HUES6 (cell line): ENCODE measurements at regions not wholly inside any gene's neighbourhood (a gene's known extent, or its start where the extent isn't known, plus 50 kb on each side); places are given as distances from the start of the nearest gene placed in this dataset.

ENCODE experiments used
- H3K27ac ChIP-seq: 2 replicates; pipeline ENCODE4 v1.7.0; 2013; ENCODE audit warnings: low read depth, mild to moderate bottlenecking, low read length, inconsistent platforms
- H3K27me3 ChIP-seq: 2 replicates; pipeline ENCODE4 v1.6.1; 2013; ENCODE audit warnings: low read length; ENCODE audit not compliant: control insufficient read depth, insufficient read depth
- H3K36me3 ChIP-seq: 2 replicates; pipeline ENCODE4 v1.6.1; 2013; ENCODE audit warnings: low read length; ENCODE audit not compliant: control insufficient read depth, insufficient read depth
- H3K4me1 ChIP-seq: 2 replicates; pipeline ENCODE4 v1.6.1; 2013; ENCODE audit warnings: low read length; ENCODE audit not compliant: control insufficient read depth, insufficient read depth
- H3K4me3 ChIP-seq: 2 replicates; pipeline ENCODE4 v1.5.1; 2013; ENCODE audit warnings: low read depth, low read length
- H3K9ac ChIP-seq: one replicate; pipeline ENCODE4 v1.6.1; 2013; ENCODE audit warnings: mild to moderate bottlenecking, low read length
- H3K9me3 ChIP-seq: 2 replicates; pipeline ENCODE4 v1.6.1; 2013; ENCODE audit warnings: low read depth, low read length; ENCODE audit not compliant: control insufficient read depth, insufficient read depth

DNA sequence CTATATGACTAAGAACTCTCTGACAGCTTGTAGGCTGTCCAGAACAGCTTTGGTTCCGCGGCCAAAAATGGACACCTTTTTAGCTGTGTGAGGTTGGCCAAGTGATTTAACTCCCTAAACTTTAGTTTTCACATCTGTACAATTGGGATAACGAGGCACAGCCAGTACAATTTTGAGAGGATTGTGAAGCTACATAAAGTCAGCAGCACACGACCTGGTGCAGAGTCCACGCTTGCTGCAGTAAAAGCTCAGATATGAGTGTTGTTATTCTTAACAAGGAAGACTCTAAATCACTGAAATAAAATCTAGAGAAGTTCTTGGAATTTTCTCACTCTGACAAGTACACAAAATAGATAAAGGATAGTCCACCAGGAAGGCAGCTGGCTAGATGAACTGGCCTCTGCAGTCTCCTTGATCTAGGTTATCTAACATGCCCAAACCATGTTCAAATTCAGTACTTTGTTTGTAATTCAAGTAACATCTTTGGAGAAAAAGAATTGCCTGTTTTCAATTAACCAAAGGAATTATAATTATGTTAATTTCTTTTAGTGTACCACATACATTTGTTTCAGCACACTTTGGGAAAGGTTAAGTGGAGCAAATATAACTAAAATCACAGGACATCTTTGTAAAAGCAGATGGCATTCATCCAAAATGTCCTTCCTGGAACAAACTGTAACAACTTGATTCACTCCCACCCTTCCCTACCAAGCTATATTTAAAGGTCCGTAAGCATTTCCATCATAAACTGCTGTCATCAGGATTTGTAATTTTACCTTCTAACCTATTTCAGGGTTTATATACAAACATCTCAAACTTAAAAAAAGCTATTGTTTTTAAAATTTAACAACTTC lies 201.7 kb upstream of the STK17B start:
- H3K4me1 ChIP-seq, result peaks cover 7% of the 10 kb centered on the region; the same call in 1 of the 2 replicates
- H3K27me3 ChIP-seq, result no peaks in the 10 kb centered on the region
- no peaks in the 10 kb centered on the region for H3K36me3 ChIP-seq
- H3K4me3 ChIP-seq, result no peak overlapping the region
- 0 out of 2 replicates have a peak, but pooled peaks cover 5% of the 10 kb centered on the region for H3K9me3 ChIP-seq
- no peak overlapping the region for H3K9ac ChIP-seq
- H3K27ac ChIP-seq, result no peak overlapping the region

DNA sequence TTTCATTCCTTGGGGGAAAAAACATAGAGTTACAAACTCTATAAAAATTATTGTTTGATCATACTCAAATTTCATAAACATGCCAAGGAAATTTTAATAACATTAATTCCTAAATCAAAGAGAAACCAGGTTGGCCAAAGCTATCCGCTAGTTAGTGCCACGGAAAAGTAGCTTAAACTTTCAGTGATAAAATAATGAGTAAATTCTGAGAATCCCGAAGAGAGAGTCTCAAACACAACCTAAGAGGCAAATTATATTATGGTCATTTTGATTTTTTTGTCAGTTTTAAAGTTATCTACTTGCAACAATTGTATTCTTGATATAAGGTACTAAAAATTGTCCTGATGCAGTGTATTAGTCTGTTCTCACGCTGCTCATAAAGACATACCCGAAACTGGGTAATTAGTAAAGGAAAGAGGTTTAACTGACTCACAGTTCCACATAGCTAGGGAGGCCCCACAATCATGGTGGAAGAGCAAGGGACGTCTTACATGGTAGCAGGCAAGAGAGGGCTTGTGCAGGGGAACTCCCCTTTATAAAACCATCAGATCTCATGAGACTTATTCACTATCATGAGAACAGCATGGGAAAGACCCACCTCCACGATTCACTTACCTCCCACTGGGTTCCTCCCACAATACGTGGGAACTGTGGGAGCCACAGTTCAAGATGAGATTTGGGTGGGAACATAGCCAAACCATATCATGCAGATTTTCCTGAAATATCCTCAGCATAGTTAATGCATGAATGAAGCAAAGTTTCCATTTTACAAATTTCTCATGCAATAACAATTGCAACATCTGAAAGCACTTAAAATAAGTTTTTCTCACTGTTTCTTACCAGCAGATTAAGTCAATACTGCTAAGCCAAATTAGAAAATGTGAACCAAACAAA lies 205.9 kb upstream of the STK17B start:
- Histone ChIP-seq H3K4me3 (no peak overlapping the region), H3K4me1 (no peaks in the 10 kb centered on the region), H3K9me3 (no peaks in the 10 kb centered on the region), H3K27ac (no peak overlapping the region), H3K36me3 (no peaks in the 10 kb centered on the region), H3K9ac (no peak overlapping the region), H3K27me3 (no peaks in the 10 kb centered on the region)

DNA sequence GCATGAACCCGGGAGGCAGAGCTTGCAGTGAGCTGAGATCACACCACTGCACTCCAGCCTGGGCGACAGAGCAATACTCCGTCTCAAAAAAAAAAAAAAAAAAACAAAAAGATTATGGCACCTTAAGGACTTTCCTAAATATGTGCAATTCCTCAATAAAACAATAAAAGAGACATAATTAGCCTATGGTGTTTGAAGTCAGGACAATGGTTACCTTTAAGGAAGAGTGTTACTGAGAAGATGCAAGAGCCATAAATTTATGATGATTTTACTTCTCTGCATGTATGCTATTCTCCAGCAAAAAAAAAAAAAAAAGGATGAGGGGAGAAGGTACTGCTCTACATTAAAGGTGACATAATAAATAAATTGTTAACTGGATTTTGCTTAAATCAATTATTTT lies 208.2 kb upstream of the STK17B start:
- H3K9me3 ChIP-seq, result no peaks in the 10 kb centered on the region
- no peaks in the 10 kb centered on the region for H3K27me3 ChIP-seq
- no peaks in the 10 kb centered on the region for H3K36me3 ChIP-seq
- no peak overlapping the region for H3K27ac ChIP-seq
- H3K4me3 ChIP-seq, result no peak overlapping the region
- no peak overlapping the region for H3K9ac ChIP-seq
- no peaks in the 10 kb centered on the region for H3K4me1 ChIP-seq

DNA sequence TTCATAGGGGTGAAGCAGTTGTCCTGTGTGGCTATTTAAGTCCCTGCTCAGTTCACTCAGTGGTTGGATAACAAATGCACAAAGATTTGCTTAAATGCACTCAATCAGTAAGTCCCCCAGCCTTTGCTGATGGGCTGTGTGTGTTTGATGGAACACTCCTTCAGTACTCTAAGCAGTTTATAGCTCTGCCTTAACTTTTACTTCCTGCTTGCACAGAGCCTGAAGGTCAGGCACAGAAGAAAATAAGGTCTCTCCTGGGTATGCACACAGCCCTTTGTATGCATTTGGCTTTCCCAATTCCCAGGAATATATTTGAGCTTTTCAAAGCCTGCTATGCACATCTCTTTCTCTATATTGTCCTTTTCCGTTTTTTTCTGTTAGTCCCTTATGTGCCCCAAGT lies 208.7 kb upstream of the STK17B start:
- H3K9me3 ChIP-seq, result no peaks in the 10 kb centered on the region
- H3K36me3 ChIP-seq, result no peaks in the 10 kb centered on the region
- no peak overlapping the region for H3K9ac ChIP-seq
- no peak overlapping the region for H3K27ac ChIP-seq
- H3K27me3 ChIP-seq, result no peaks in the 10 kb centered on the region
- H3K4me3 ChIP-seq, result no peak overlapping the region
- H3K4me1 ChIP-seq, result no peaks in the 10 kb centered on the region

DNA sequence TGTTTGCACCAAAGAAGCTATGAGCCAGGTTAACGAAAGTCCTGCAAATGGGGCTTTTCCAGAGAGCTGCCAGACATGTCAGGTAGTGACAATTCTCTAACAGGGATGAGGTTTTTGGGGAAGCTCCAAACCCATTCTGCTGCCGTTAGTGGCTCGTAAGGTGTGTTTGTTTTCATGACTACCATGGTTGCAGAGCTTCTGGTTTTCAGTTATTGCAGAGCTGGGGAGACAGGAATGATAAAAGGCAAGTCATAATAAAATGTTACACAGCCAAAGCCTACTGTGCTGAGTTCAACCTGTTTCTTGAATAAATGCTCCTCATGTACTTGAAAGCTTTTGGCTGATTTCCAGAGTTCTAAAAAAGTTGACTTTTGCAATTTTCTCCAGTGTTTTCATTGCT lies 209.2 kb upstream of the STK17B start:
- no peak overlapping the region for H3K27ac ChIP-seq
- H3K4me3 ChIP-seq, result no peak overlapping the region
- H3K27me3 ChIP-seq, result no peaks in the 10 kb centered on the region
- no peaks in the 10 kb centered on the region for H3K36me3 ChIP-seq
- no peaks in the 10 kb centered on the region for H3K9me3 ChIP-seq
- H3K9ac ChIP-seq, result no peak overlapping the region
- no peaks in the 10 kb centered on the region for H3K4me1 ChIP-seq

DNA sequence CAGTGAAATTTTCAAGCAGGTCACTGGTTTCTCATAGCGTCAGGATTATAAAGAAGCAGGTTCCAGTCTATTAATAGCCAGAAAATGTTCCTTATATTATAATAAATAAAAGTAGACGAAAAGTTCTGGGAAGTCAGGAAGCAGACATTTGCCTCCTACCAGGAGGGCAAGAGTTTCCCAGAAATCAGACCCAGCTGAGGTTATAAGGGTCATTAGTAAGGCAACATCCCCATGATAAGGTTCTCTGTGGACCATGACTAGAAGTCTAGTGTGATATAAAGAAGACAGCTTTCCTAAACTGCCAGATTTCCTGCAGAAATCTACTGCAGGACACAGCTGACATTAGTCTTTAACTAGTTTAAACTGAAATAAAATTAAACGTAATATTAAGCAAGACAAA lies 210.1 kb upstream of the STK17B start:
- H3K36me3 ChIP-seq, result no peaks in the 10 kb centered on the region
- no peaks in the 10 kb centered on the region for H3K4me1 ChIP-seq
- no peak overlapping the region for H3K9ac ChIP-seq
- H3K27ac ChIP-seq, result no peak overlapping the region
- H3K27me3 ChIP-seq, result no peaks in the 10 kb centered on the region
- H3K4me3 ChIP-seq, result no peak overlapping the region
- no peaks in the 10 kb centered on the region for H3K9me3 ChIP-seq

DNA sequence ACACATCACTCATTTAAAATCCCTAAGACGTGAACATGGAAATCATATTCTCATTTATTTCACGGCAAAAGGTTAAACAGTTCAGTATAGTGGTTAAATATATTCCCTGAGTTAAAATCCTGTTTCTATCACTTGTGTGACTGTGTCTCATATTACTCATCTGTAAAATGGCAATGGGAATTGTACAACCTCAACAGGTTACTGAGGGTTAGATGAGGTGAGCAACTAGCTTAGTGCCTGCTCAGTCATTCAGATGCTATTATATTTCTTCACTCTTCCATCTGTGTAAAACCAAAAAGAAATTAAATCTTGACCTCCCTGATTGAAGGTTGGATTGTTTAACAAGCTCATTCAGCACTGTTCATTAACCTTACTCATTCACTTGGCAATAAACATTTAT lies 212.4 kb upstream of the STK17B start:
- H3K9me3 ChIP-seq, result no peaks in the 10 kb centered on the region
- H3K4me3 ChIP-seq, result no peak overlapping the region
- no peaks in the 10 kb centered on the region for H3K4me1 ChIP-seq
- H3K9ac ChIP-seq, result no peak overlapping the region
- no peaks in the 10 kb centered on the region for H3K36me3 ChIP-seq
- H3K27me3 ChIP-seq, result no peaks in the 10 kb centered on the region
- no peak overlapping the region for H3K27ac ChIP-seq

DNA sequence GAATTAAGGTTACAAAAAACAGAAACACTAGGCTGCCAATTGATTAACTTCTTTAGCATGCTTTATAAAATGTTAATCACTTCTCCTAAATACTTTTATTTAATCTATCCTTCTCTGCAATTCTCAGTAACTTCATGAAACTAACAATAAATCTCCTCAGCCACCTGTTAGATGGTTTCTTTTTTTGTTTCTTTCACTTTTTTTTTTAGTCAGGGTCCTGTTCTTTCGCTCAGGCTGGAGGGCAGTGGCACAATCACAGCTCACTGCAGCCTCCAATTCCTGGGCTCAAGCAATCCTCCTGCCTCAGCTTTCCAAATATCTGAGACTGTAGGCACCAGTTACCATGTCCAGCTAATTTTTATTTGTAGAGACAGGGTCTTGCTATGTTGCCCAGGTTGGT lies 213.4 kb upstream of the STK17B start:
- H3K27me3 ChIP-seq, result no peaks in the 10 kb centered on the region
- no peaks in the 10 kb centered on the region for H3K4me1 ChIP-seq
- no peak overlapping the region for H3K27ac ChIP-seq
- no peak overlapping the region for H3K4me3 ChIP-seq
- H3K9ac ChIP-seq, result no peak overlapping the region
- H3K36me3 ChIP-seq, result no peaks in the 10 kb centered on the region
- H3K9me3 ChIP-seq, result no peaks in the 10 kb centered on the region

DNA sequence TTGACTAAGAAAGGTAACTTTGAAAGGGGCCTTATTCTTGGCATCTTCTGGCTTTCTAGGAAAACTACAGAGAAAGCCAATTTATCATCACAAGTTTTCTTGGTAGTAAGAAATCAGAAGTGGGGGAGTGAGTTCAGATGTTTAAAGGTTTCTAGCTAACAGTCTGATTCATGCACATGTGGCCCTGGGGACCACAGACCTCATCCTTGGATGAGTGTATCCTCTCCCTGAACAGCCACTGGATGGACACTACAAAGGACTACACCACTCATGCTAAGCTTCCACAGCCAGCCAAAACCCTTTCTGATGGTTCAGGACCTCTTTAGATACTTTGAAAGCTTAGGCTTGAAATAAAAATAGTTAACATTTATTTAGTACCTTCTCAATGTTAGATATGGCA lies 218.3 kb upstream of the STK17B start:
- Histone ChIP-seq H3K9me3 (no peaks in the 10 kb centered on the region), H3K4me1 (no peaks in the 10 kb centered on the region), H3K4me3 (no peak overlapping the region), H3K36me3 (no peaks in the 10 kb centered on the region), H3K9ac (no peak overlapping the region), H3K27me3 (no peaks in the 10 kb centered on the region), H3K27ac (no peak overlapping the region)

DNA sequence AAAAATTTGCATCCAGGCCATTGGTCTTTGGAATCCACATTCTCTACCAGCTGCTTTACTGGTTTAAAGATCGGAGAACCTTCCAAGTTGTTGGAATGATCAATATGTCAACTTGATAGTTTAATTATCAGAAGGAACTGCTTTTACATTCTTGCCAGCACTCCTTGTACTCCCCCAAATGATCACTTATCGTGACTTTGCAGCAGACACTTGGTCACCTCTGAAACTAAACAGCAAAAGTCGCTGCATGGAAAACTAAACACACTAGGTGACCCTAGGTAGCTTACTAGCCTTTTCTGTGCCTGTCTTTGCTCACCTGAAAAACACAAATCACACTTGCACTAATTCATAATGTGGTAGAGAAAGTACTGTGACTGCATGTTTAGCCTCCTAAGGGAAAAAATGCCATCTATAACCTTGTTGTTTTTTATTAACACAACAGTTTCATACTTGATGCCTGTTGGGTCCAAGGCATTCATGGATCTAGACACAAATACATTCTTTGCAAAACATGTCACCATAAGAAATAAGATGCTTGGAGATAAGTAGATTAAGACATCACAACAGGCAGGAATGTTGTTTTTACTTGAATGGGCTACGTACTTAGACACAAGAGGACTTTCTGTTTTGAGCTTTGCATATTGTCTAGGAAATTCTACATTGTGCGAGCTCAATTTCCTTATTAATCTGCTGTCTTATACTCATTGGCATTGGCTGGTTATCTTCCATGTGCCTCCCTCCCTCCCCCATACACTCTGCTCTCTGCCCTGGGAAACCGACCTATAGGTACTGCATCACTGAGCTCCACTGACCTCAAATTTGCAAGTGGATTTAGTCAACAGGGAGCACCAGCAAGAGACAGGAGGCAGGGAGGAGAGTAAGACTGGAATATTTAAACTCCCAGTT lies 219.1 kb upstream of the STK17B start:
- Histone ChIP-seq H3K9me3 (no peaks in the 10 kb centered on the region), H3K27me3 (no peaks in the 10 kb centered on the region), H3K4me3 (no peak overlapping the region), H3K4me1 (no peaks in the 10 kb centered on the region), H3K36me3 (no peaks in the 10 kb centered on the region), H3K9ac (no peak overlapping the region), H3K27ac (no peak overlapping the region)
